ENCODE measurements at regions not wholly inside any gene's neighbourhood (a gene's known extent, or its start where the extent isn't known, plus 50 kb on each side); places are given as distances from the start of the nearest gene placed in this dataset.

GRCh38 chr22:48700566-48701295 lies 1126.9 kb downstream of the BRD1 start (continued):
- no peak for TF ChIP-seq ZNF260 (CRISPR knock-in tag; IDR thresholded peaks at IDR 0.05; ENCODE audit: borderline replicate concordance, low read depth)
- TF ChIP-seq TARDBP (CRISPR knock-in tag; IDR thresholded peaks at IDR 0.05), result no peak
- TF ChIP-seq, protein P1, sequence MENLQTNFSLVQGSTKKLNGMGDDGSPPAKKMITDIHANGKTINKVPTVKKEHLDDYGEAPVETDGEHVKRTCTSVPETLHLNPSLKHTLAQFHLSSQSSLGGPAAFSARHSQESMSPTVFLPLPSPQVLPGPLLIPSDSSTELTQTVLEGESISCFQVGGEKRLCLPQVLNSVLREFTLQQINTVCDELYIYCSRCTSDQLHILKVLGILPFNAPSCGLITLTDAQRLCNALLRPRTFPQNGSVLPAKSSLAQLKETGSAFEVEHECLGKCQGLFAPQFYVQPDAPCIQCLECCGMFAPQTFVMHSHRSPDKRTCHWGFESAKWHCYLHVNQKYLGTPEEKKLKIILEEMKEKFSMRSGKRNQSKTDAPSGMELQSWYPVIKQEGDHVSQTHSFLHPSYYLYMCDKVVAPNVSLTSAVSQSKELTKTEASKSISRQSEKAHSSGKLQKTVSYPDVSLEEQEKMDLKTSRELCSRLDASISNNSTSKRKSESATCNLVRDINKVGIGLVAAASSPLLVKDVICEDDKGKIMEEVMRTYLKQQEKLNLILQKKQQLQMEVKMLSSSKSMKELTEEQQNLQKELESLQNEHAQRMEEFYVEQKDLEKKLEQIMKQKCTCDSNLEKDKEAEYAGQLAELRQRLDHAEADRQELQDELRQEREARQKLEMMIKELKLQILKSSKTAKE (CRISPR knock-in tag; IDR thresholded peaks at IDR 0.05; ENCODE audit: borderline replicate concordance), result no peak; the same call in 1 of the 2 replicates
- TF ChIP-seq PHF21A (CRISPR knock-in tag; IDR thresholded peaks at IDR 0.05), result peak; percentile 41; the same call in 1 of the 2 replicates
- TF ChIP-seq ZNF841 (CRISPR knock-in tag; IDR thresholded peaks at IDR 0.05; ENCODE audit: borderline replicate concordance), result no peak
- TF ChIP-seq RBAK (CRISPR knock-in tag; IDR thresholded peaks at IDR 0.05), result no peak
- no peak for TF ChIP-seq SMAD9 (CRISPR knock-in tag; IDR thresholded peaks at IDR 0.05)
- TF ChIP-seq ZBTB4 (CRISPR knock-in tag; IDR thresholded peaks at IDR 0.05; ENCODE audit: borderline replicate concordance), result no peak
- no peak for TF ChIP-seq HMG20A (CRISPR knock-in tag; IDR thresholded peaks at IDR 0.05; ENCODE audit: borderline replicate concordance)
- TF ChIP-seq ZBTB49 (CRISPR knock-in tag; IDR thresholded peaks at IDR 0.05; ENCODE audit: borderline replicate concordance), result no peak
- no peak for TF ChIP-seq TBL1XR1 (IDR thresholded peaks at IDR 0.05; ENCODE audit: borderline replicate concordance, low read length, partially characterized antibody)
- TF ChIP-seq CBFB (CRISPR knock-in tag; IDR thresholded peaks at IDR 0.05), result no peak
- TF ChIP-seq, protein P2, sequence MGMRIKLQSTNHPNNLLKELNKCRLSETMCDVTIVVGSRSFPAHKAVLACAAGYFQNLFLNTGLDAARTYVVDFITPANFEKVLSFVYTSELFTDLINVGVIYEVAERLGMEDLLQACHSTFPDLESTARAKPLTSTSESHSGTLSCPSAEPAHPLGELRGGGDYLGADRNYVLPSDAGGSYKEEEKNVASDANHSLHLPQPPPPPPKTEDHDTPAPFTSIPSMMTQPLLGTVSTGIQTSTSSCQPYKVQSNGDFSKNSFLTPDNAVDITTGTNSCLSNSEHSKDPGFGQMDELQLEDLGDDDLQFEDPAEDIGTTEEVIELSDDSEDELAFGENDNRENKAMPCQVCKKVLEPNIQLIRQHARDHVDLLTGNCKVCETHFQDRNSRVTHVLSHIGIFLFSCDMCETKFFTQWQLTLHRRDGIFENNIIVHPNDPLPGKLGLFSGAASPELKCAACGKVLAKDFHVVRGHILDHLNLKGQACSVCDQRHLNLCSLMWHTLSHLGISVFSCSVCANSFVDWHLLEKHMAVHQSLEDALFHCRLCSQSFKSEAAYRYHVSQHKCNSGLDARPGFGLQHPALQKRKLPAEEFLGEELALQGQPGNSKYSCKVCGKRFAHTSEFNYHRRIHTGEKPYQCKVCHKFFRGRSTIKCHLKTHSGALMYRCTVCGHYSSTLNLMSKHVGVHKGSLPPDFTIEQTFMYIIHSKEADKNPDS (CRISPR knock-in tag; IDR thresholded peaks at IDR 0.05), result no peak
- no peak for TF ChIP-seq HES4 (CRISPR knock-in tag; IDR thresholded peaks at IDR 0.05; ENCODE audit: borderline replicate concordance)
- TF ChIP-seq RCOR2 (CRISPR knock-in tag; IDR thresholded peaks at IDR 0.05), result no peak
- no peak for TF ChIP-seq ZNF253 (CRISPR knock-in tag; IDR thresholded peaks at IDR 0.05; ENCODE audit: borderline replicate concordance)
- TF ChIP-seq BORCS8-MEF2B (CRISPR knock-in tag; IDR thresholded peaks at IDR 0.05), result no peak
- no peak for TF ChIP-seq ZBTB14 (CRISPR knock-in tag; IDR thresholded peaks at IDR 0.05)

Measured in HepG2 (cell line).